Liver (tissue), 8 donors: ENCODE measurements at regions not wholly inside any gene's neighbourhood (a gene's known extent, or its start where the extent isn't known, plus 50 kb on each side); places are given as distances from the start of the nearest gene placed in this dataset.

ENCODE experiments used
- DNase-seq: peaks from one replicate; pipeline ENCODE4 v3.0.0-alpha.2; 2017; ENCODE audit warnings: low spot score
- H3K27ac ChIP-seq, 2 donors: one replicate each; pipeline ENCODE4 v1.7.0; 2013; ENCODE audit warnings: inconsistent platforms in 2 of 2, low read length in 2 of 2, control low read depth in 1 of 2, low read depth in 1 of 2, mild to moderate bottlenecking in 1 of 2
- H3K27me3 ChIP-seq, 4 donors: one replicate each; pipeline versions ENCODE4 v1.6.1 to v1.7.0; 2013; ENCODE audit warnings: low read length in 3 of 4, inconsistent platforms in 1 of 4, mild to moderate bottlenecking in 1 of 4, moderate library complexity in 1 of 4; ENCODE audit not compliant: control insufficient read depth in 4 of 4, insufficient read depth in 4 of 4
- H3K36me3 ChIP-seq, 4 donors: one replicate each; pipeline versions ENCODE4 v1.6.1 to v1.7.0; 2013; ENCODE audit warnings: low read length in 3 of 4, mild to moderate bottlenecking in 3 of 4, low read depth in 1 of 4, moderate library complexity in 1 of 4; ENCODE audit not compliant: control insufficient read depth in 4 of 4, insufficient read depth in 3 of 4
- H3K4me1 ChIP-seq, 4 donors: one replicate each; pipeline versions ENCODE4 v1.6.1 to v1.7.0; 2013; ENCODE audit warnings: low read length in 3 of 4, mild to moderate bottlenecking in 3 of 4, moderate library complexity in 1 of 4; ENCODE audit not compliant: control insufficient read depth in 4 of 4, insufficient read depth in 4 of 4
- H3K4me3 ChIP-seq, 3 donors: one replicate each; pipeline versions ENCODE4 v1.6.1 to v1.7.0; 2013; ENCODE audit warnings: low read length in 3 of 3, control low read depth in 1 of 3, low read depth in 1 of 3, mild to moderate bottlenecking in 1 of 3
- H3K9ac ChIP-seq, 2 donors: one replicate each; pipeline ENCODE4 v1.7.0; 2013; ENCODE audit warnings: low read length in 2 of 2, mild to moderate bottlenecking in 2 of 2, moderate library complexity in 2 of 2, control low read depth in 1 of 2, low read depth in 1 of 2
- H3K9me3 ChIP-seq, 4 donors: one replicate each; pipeline versions ENCODE4 v1.6.1 to v1.7.0; 2013; ENCODE audit warnings: low read length in 3 of 4; ENCODE audit not compliant: control insufficient read depth in 4 of 4
- EGR1 ChIP-seq, 2 donors: IDR thresholded peaks; 2 replicates each; pipeline ENCODE4 v1.6.1; 2016 to 2018; ENCODE audit warnings: antibody characterized with exemption in 2 of 2, low read depth in 2 of 2
- FOXA2 ChIP-seq: IDR thresholded peaks from 2 replicates; pipeline ENCODE4 v1.6.1; 2016; ENCODE audit warnings: antibody characterized with exemption
- GABPA ChIP-seq, 2 donors: IDR thresholded peaks in 1 of 2; conservative IDR thresholded peaks in 1 of 2; 2 replicates each; pipeline ENCODE4 v1.6.1; 2016; ENCODE audit warnings: antibody characterized with exemption in 2 of 2, mild to moderate bottlenecking in 1 of 2, moderate library complexity in 1 of 2
- HNF4A ChIP-seq, 2 donors: conservative IDR thresholded peaks; 2 replicates each; pipeline ENCODE4 v1.6.1; 2016; ENCODE audit warnings: antibody characterized with exemption in 2 of 2, mild to moderate bottlenecking in 2 of 2
- HNF4G ChIP-seq: IDR thresholded peaks from 2 replicates; pipeline ENCODE4 v1.6.1; 2016; ENCODE audit warnings: antibody characterized with exemption
- JUND ChIP-seq, 2 donors: IDR thresholded peaks; 2 replicates each; pipeline ENCODE4 v1.6.1; 2016; ENCODE audit warnings: antibody characterized with exemption in 2 of 2
- NR2F2 ChIP-seq: IDR thresholded peaks from 2 replicates; pipeline ENCODE4 v1.6.1; 2016; ENCODE audit warnings: antibody characterized with exemption
- RAD21 ChIP-seq, 2 donors: IDR thresholded peaks; 2 replicates each; pipeline ENCODE4 v1.6.1; 2016; ENCODE audit warnings: antibody characterized with exemption in 2 of 2, mild to moderate bottlenecking in 2 of 2
- REST ChIP-seq: IDR thresholded peaks from 2 replicates; pipeline ENCODE4 v1.6.1; 2016; ENCODE audit warnings: antibody characterized with exemption, mild to moderate bottlenecking
- RXRA ChIP-seq, 2 donors: IDR thresholded peaks; 2 replicates each; pipeline ENCODE4 v1.6.1; 2017 to 2018; ENCODE audit warnings: antibody characterized with exemption in 2 of 2, mild to moderate bottlenecking in 1 of 2
- SP1 ChIP-seq: IDR thresholded peaks from 2 replicates; pipeline ENCODE4 v1.6.1; 2018; ENCODE audit warnings: antibody characterized with exemption, mild to moderate bottlenecking
- TAF1 ChIP-seq: conservative IDR thresholded peaks from 2 replicates; pipeline ENCODE4 v1.6.1; 2016; ENCODE audit warnings: antibody characterized with exemption, mild to moderate bottlenecking
- YY1 ChIP-seq: IDR thresholded peaks from 2 replicates; pipeline ENCODE4 v1.6.1; 2016; ENCODE audit warnings: antibody characterized with exemption, mild to moderate bottlenecking
- ZBTB33 ChIP-seq: IDR thresholded peaks from 2 replicates; pipeline ENCODE4 v1.6.1; 2016; ENCODE audit warnings: antibody characterized with exemption
- WGBS: extraction: QIAGEN DNeasy Blood & Tissue Kit; methylation state at CpG from one replicate; pipeline ENCODE4 v1.1.7; 2013; 5-methylcytosine and 5-hydroxymethylcytosine counted together
- TF ChIP-seq, protein P1 (sequence below): fragments of 150-350 bp; IDR thresholded peaks from 2 replicates; pipeline ENCODE4 v1.5.1; 2017; ENCODE audit warnings: improper control_type of control experiment, low read depth, low read length; ENCODE audit not compliant: missing input control
- TF ChIP-seq, protein P2 (sequence below): IDR thresholded peaks from 2 replicates; pipeline ENCODE4 v1.6.1; 2016; ENCODE audit warnings: antibody characterized with exemption
- TF ChIP-seq, protein P3 (sequence below): IDR thresholded peaks from 2 replicates; pipeline ENCODE4 v1.6.1; 2016; ENCODE audit warnings: antibody characterized with exemption
- donor health status: healthy.
- donor health status: healthy.
- donor health status: healthy.
- donor health status: healthy.
- donor health status: healthy.

DNA sequence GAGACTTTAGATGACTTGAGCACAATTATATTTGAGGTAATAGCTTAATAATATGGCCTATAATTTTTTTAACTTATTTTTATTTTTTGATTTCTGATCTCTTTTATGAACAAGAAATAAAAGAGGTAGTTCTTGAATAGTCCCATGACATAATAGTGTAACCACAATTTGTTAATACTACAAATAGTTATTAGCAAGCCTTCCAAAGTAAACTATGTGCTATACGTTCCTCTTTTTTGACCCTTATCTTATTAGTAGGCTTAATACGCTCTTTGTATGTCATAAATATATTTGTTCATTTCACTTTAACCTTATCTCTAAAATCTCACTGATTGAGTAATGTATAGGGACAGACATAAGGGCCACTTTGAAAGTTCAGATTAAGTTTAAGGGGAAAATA is 78.7 kb upstream of the NR4A3 start:
- TF ChIP-seq, protein P1, sequence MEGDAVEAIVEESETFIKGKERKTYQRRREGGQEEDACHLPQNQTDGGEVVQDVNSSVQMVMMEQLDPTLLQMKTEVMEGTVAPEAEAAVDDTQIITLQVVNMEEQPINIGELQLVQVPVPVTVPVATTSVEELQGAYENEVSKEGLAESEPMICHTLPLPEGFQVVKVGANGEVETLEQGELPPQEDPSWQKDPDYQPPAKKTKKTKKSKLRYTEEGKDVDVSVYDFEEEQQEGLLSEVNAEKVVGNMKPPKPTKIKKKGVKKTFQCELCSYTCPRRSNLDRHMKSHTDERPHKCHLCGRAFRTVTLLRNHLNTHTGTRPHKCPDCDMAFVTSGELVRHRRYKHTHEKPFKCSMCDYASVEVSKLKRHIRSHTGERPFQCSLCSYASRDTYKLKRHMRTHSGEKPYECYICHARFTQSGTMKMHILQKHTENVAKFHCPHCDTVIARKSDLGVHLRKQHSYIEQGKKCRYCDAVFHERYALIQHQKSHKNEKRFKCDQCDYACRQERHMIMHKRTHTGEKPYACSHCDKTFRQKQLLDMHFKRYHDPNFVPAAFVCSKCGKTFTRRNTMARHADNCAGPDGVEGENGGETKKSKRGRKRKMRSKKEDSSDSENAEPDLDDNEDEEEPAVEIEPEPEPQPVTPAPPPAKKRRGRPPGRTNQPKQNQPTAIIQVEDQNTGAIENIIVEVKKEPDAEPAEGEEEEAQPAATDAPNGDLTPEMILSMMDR = no peak
- TF ChIP-seq HNF4A (conservative IDR thresholded peaks at IDR 0.05) (no peak), GABPA (IDR thresholded peaks at IDR 0.05 in 1 of 2, conservative IDR thresholded peaks at IDR 0.05 in 1 of 2) (no peak), SP1 (no peak), FOXA2 (no peak), REST (no peak), HNF4G (no peak), RXRA (IDR thresholded peaks at IDR 0.05) (no peak), RAD21 (IDR thresholded peaks at IDR 0.05) (no peak), JUND (IDR thresholded peaks at IDR 0.05) (no peak), ZBTB33 (no peak), NR2F2 (no peak)
- TF ChIP-seq, protein P2, sequence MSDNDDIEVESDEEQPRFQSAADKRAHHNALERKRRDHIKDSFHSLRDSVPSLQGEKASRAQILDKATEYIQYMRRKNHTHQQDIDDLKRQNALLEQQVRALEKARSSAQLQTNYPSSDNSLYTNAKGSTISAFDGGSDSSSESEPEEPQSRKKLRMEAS = no peak
- TF ChIP-seq, protein P3, sequence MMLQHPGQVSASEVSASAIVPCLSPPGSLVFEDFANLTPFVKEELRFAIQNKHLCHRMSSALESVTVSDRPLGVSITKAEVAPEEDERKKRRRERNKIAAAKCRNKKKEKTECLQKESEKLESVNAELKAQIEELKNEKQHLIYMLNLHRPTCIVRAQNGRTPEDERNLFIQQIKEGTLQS = no peak
- H3K36me3 ChIP-seq = no peaks in the 10 kb centered on the region
- no peak overlapping the region for H3K27ac ChIP-seq
- no peaks in the 10 kb centered on the region for H3K27me3 ChIP-seq
- WGBS = 85% methylated on average over 2 of the region's 2 CpGs
- H3K9ac ChIP-seq = no peak overlapping the region
- H3K4me1 ChIP-seq = no peaks in the 10 kb centered on the region
- no peak overlapping the region for H3K4me3 ChIP-seq
- H3K9me3 ChIP-seq = no peaks in the 10 kb centered on the region
- no peak for DNase-seq

- Histone ChIP-seq H3K27me3 (no peaks in the 10 kb centered on the region), H3K9ac (no peak overlapping the region), H3K4me3 (no peak overlapping the region), H3K27ac (no peak overlapping the region), H3K4me1 (no peaks in the 10 kb centered on the region), H3K9me3 (no peaks in the 10 kb centered on the region), H3K36me3 (no peaks in the 10 kb centered on the region)
- no peak for TF ChIP-seq ZBTB33
- TF ChIP-seq, protein P3 = no peak
- TF ChIP-seq, protein P2 = no peak
- TF ChIP-seq RXRA (IDR thresholded peaks at IDR 0.05) = no peak
- TF ChIP-seq NR2F2 = no peak
- no peak for TF ChIP-seq JUND (IDR thresholded peaks at IDR 0.05)
- TF ChIP-seq SP1 = no peak
- TF ChIP-seq HNF4G = no peak
- TF ChIP-seq GABPA (IDR thresholded peaks at IDR 0.05 in 1 of 2, conservative IDR thresholded peaks at IDR 0.05 in 1 of 2) = no peak
- TF ChIP-seq YY1 = no peak
- TF ChIP-seq TAF1 = no peak
- no peak for TF ChIP-seq EGR1 (IDR thresholded peaks at IDR 0.05; ENCODE audit: low read depth in 2 of 2)
- TF ChIP-seq, protein P1 = no peak
- DNase-seq = no peak
- 91% methylated on average over 3 of the region's 3 CpGs for WGBS
Observed at GRCh38 chr9:99743455-99743854, 78.2 kb upstream of the NR4A3 start.
